Suprapubic skin (tissue), 4 donors: ENCODE measurements at regions not wholly inside any gene's neighbourhood (a gene's known extent, or its start where the extent isn't known, plus 50 kb on each side); places are given as distances from the start of the nearest gene placed in this dataset.

Experiments
- DNase-seq, 2 donors: peaks; one replicate each; pipeline ENCODE4 v3.0.0-alpha.2; 2019; ENCODE audit warnings: low spot score in 2 of 2
- H3K27ac ChIP-seq: fragments of 200-600 bp; sonication (generic); one replicate; pipeline ENCODE4 v1.5.1; 2019
- H3K27me3 ChIP-seq: fragments of 200-600 bp; sonication (generic); one replicate; pipeline ENCODE4 v1.5.1; 2019
- H3K36me3 ChIP-seq: fragments of 200-600 bp; sonication (generic); one replicate; pipeline ENCODE4 v1.5.1; 2019
- H3K4me1 ChIP-seq: fragments of 200-600 bp; sonication (generic); one replicate; pipeline ENCODE4 v1.5.1; 2019
- H3K4me3 ChIP-seq: fragments of 200-600 bp; sonication (generic); one replicate; pipeline ENCODE4 v1.5.1; 2019; ENCODE audit warnings: mild to moderate bottlenecking
- H3K9me3 ChIP-seq: fragments of 200-600 bp; sonication (generic); one replicate; pipeline ENCODE4 v1.5.1; 2019
- EP300 ChIP-seq: sonication (generic); formaldehyde crosslinking; IDR thresholded peaks from one replicate; pipeline ENCODE4 v1.6.1; 2017; ENCODE audit warnings: antibody characterized with exemption
- POLR2A ChIP-seq, 2 donors: fragments of 450-650 bp; IDR thresholded peaks; one replicate each; pipeline ENCODE4 v1.6.1; 2017; ENCODE audit warnings: antibody characterized with exemption in 2 of 2, mild to moderate bottlenecking in 2 of 2, moderate library complexity in 2 of 2
- POLR2AphosphoS5 ChIP-seq, 3 donors: sonication (generic); formaldehyde crosslinking; IDR thresholded peaks; one replicate each; pipeline ENCODE4 v1.6.1; 2017; ENCODE audit warnings: antibody characterized with exemption in 3 of 3
- WGBS: methylation state at CpG from one replicate; pipeline ENCODE4 v1.1.5; 2018; 5-methylcytosine and 5-hydroxymethylcytosine counted together
- TF ChIP-seq, protein P1 (sequence below), 2 donors: fragments of 200-600 bp in 1 of 2; fragments of 450-650 bp in 1 of 2; sonication (generic) in 1 of 2; IDR thresholded peaks; one replicate each; pipeline ENCODE4 v1.5.1; 2016 to 2019; ENCODE audit warnings: antibody characterized with exemption in 2 of 2, mild to moderate bottlenecking in 1 of 2, moderate library complexity in 1 of 2

DNA sequence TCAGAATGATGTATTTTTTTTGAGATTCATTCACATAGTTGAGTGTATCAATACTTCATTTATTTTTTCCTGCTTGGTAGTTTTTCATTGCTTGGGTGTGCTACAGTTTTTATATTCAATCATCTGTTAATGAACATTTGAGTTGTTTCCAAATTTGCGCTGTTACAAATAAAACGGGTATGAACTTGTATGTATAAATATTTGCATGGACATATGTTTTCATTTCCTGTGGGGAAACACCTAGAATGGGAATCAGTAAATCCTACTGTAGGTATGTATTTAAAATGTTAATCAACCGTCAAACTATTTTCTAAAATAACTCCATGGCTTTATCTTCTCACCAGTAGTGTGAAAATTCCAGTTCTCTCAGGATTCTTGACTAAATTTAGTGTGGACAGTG is 826.3 kb downstream of the EFNB2 start:
- no peaks in the 10 kb centered on the region for H3K36me3 ChIP-seq
- H3K4me3 ChIP-seq, result no peak overlapping the region
- H3K27ac ChIP-seq, result no peak overlapping the region
- no peak for DNase-seq
- H3K27me3 ChIP-seq, result no peaks in the 10 kb centered on the region
- WGBS, result 52% methylated on average over 3 of the region's 3 CpGs
- no peaks in the 10 kb centered on the region for H3K4me1 ChIP-seq
- TF ChIP-seq, protein P1, sequence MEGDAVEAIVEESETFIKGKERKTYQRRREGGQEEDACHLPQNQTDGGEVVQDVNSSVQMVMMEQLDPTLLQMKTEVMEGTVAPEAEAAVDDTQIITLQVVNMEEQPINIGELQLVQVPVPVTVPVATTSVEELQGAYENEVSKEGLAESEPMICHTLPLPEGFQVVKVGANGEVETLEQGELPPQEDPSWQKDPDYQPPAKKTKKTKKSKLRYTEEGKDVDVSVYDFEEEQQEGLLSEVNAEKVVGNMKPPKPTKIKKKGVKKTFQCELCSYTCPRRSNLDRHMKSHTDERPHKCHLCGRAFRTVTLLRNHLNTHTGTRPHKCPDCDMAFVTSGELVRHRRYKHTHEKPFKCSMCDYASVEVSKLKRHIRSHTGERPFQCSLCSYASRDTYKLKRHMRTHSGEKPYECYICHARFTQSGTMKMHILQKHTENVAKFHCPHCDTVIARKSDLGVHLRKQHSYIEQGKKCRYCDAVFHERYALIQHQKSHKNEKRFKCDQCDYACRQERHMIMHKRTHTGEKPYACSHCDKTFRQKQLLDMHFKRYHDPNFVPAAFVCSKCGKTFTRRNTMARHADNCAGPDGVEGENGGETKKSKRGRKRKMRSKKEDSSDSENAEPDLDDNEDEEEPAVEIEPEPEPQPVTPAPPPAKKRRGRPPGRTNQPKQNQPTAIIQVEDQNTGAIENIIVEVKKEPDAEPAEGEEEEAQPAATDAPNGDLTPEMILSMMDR (IDR thresholded peaks at IDR 0.05), result no peak
- TF ChIP-seq EP300 (no peak), POLR2A (IDR thresholded peaks at IDR 0.05) (no peak), POLR2AphosphoS5 (IDR thresholded peaks at IDR 0.05) (no peak)
- no peaks in the 10 kb centered on the region for H3K9me3 ChIP-seq

DNA sequence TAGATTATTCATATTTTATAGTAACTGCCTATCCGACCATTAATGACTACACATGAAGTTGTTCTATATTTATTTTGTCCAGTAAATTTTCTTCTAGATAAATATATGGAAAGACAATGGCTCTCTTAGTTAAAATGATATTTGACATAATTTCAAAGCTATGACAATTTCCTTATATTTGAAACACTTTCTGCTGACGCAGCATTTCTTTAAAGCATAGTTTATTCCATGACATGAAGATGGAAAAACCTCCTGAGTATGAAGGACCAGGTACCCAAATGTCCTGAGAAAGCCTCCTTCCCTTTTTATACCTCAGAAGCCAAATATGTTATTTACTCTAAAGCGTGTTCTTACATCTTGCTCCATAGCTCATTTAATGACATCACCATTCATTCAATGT is 831.6 kb downstream of the EFNB2 start:
- H3K27me3 ChIP-seq, result no peaks in the 10 kb centered on the region
- 91% methylated on average over 3 of the region's 3 CpGs for WGBS

DNA sequence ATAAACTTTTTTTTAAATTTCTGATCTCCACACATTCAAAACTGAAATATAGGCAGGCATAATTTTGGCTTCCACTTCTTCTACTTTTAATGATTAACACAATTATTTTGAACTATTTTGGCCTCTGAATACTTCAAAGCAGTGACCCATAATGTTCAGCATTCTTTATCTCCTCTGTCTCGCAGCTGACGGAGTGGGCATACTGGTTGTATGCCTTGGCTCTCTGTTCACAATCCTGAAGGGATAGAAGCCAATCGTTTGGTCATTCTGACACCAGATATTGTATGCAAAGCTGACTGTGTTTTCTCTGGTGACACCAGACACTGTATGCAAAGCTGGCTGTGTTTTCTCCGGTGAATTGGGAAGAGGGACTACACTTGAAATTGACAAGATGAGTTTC is 833.0 kb downstream of the EFNB2 start:
- Histone ChIP-seq H3K27ac (no peak overlapping the region), H3K36me3 (no peaks in the 10 kb centered on the region), H3K4me3 (no peak overlapping the region), H3K27me3 (no peaks in the 10 kb centered on the region), H3K4me1 (no peaks in the 10 kb centered on the region), H3K9me3 (no peaks in the 10 kb centered on the region)
- WGBS, result 76% methylated on average over 4 of the region's 4 CpGs
- TF ChIP-seq, protein P1 (IDR thresholded peaks at IDR 0.05), result no peak
- DNase-seq, result no peak

More for the DNA sequence above, 831.6 kb downstream of the EFNB2 start:
- Histone ChIP-seq H3K36me3 (no peaks in the 10 kb centered on the region), H3K4me3 (no peak overlapping the region), H3K27ac (no peak overlapping the region), H3K9me3 (no peaks in the 10 kb centered on the region), H3K4me1 (no peaks in the 10 kb centered on the region)
- no peak for DNase-seq
- TF ChIP-seq POLR2A (IDR thresholded peaks at IDR 0.05), result no peak
- TF ChIP-seq POLR2AphosphoS5 (IDR thresholded peaks at IDR 0.05), result no peak
- TF ChIP-seq, protein P1 (IDR thresholded peaks at IDR 0.05), result no peak
- no peak for TF ChIP-seq EP300

DNA sequence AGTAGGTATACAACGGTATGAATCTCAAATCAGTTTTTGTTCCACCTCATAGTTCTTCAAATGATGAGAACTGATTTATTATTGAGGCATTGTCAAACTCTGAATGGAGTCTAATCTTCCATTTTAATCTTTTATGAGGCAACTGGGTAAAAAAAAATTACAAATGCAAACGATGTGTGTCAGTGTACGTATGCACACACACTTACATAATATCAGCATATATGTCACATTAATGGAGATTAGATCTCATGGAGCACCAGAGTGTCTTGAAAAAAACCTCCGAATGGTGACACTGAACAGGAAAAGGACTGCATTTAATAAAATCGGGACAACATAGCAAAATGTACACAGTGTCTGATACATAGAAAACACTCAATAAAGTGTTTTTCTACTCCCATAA is 842.7 kb downstream of the EFNB2 start:
- TF ChIP-seq EP300, result no peak
- TF ChIP-seq, protein P1 (IDR thresholded peaks at IDR 0.05), result no peak
- no peak for TF ChIP-seq POLR2A (IDR thresholded peaks at IDR 0.05)
- TF ChIP-seq POLR2AphosphoS5 (IDR thresholded peaks at IDR 0.05), result no peak
- Histone ChIP-seq H3K4me1 (no peaks in the 10 kb centered on the region), H3K9me3 (no peaks in the 10 kb centered on the region), H3K27ac (no peak overlapping the region), H3K36me3 (no peaks in the 10 kb centered on the region), H3K27me3 (no peaks in the 10 kb centered on the region), H3K4me3 (no peak overlapping the region)
- WGBS, result 59% methylated on average over 5 of the region's 5 CpGs
- DNase-seq, result no peak

DNA sequence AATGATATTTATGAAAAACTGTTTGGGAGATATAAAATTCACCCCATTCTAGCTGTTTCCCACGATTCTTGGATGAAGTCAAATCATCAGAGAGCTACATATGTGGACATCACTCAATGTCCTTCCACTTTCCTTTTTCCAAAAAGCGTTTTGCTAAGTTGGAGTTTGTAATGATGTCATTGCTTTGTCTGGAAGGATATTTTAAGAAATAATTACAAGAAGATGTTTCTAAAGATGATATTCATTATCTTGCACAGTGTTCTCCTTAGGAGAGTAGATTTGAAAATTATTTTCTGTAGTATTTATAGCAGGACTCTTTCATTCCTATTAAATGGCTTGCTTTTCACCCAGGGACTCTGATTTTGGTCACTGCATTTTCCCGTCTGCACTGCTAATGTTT is 851.2 kb downstream of the EFNB2 start:
- Histone ChIP-seq H3K36me3 (no peaks in the 10 kb centered on the region), H3K27ac (no peak overlapping the region), H3K9me3 (no peaks in the 10 kb centered on the region), H3K4me3 (no peak overlapping the region), H3K27me3 (no peaks in the 10 kb centered on the region), H3K4me1 (no peaks in the 10 kb centered on the region)
- TF ChIP-seq POLR2A (IDR thresholded peaks at IDR 0.05) (no peak), EP300 (no peak), POLR2AphosphoS5 (IDR thresholded peaks at IDR 0.05) (no peak)
- TF ChIP-seq, protein P1 (IDR thresholded peaks at IDR 0.05), result no peak
- no peak for DNase-seq
- WGBS, result 59% methylated on average over 3 of the region's 3 CpGs
